ENCODE measurements at regions not wholly inside any gene's neighbourhood (a gene's known extent, or its start where the extent isn't known, plus 50 kb on each side); places are given as distances from the start of the nearest gene placed in this dataset.

GRCh38 chr17:15019158-15019557, 246.0 kb downstream of the PMP22 start:
- Histone ChIP-seq H3K4me1 (no peaks in the 10 kb centered on the region), H3K27me3 (replicated peaks; ENCODE audit: control insufficient read depth, insufficient read depth, low read length) (no peaks in the 10 kb centered on the region), H3K9me3 (no peaks in the 10 kb centered on the region), H3K36me3 (ENCODE audit: control insufficient read depth, insufficient read depth, low read length) (no peaks in the 10 kb centered on the region), H3K4me3 (ENCODE audit: low read depth, low read length) (no peak overlapping the region)
- no peak for TF ChIP-seq CTCF (IDR thresholded peaks at IDR 0.05; ENCODE audit: insufficient read depth in 1 of 2, low read depth in 1 of 2, low read length in 1 of 2, severe bottlenecking in 1 of 2, unreplicated experiment in 1 of 2)
- intact Hi-C loops (cut with micrococcal nuclease; ENCODE audit: unreplicated experiment), result no loop called here
- BruUV-seq (replicated peaks), result no TSS peak
- H3K27me3 Mint-ChIP-seq (ENCODE audit: insufficient read depth, unreplicated experiment), result peaks cover 2% of the 10 kb centered on the region
- H3K27ac Mint-ChIP-seq (ENCODE audit: unreplicated experiment), result no peak overlapping the region
- H3K4me3 Mint-ChIP-seq (ENCODE audit: unreplicated experiment), result no peak overlapping the region
- ChIA-PET CTCF (no interaction called here), POLR2A (no interaction called here)
- no peaks in the 10 kb centered on the region for H3K36me3 Mint-ChIP-seq (ENCODE audit: insufficient read depth, unreplicated experiment)
- H3K4me1 Mint-ChIP-seq (ENCODE audit: low read depth, unreplicated experiment), result no peaks in the 10 kb centered on the region
- DNase-seq, result no peak
- no peaks in the 10 kb centered on the region for H3K9me3 Mint-ChIP-seq (ENCODE audit: unreplicated experiment)

- Mint-ChIP-seq H3K27ac (ENCODE audit: unreplicated experiment) (no peak overlapping the region), H3K27me3 (ENCODE audit: insufficient read depth, unreplicated experiment) (peaks cover 2% of the 10 kb centered on the region), H3K4me3 (ENCODE audit: unreplicated experiment) (no peak overlapping the region), H3K9me3 (ENCODE audit: unreplicated experiment) (no peaks in the 10 kb centered on the region), H3K4me1 (ENCODE audit: low read depth, unreplicated experiment) (no peaks in the 10 kb centered on the region), H3K36me3 (ENCODE audit: insufficient read depth, unreplicated experiment) (no peaks in the 10 kb centered on the region)
- ChIA-PET CTCF (no interaction called here), POLR2A (no interaction called here)
- Histone ChIP-seq H3K4me1 (no peaks in the 10 kb centered on the region), H3K9me3 (no peaks in the 10 kb centered on the region), H3K27me3 (replicated peaks; ENCODE audit: control insufficient read depth, insufficient read depth, low read length) (no peaks in the 10 kb centered on the region), H3K36me3 (ENCODE audit: control insufficient read depth, insufficient read depth, low read length) (no peaks in the 10 kb centered on the region), H3K4me3 (ENCODE audit: low read depth, low read length) (no peak overlapping the region)
- no peak for TF ChIP-seq CTCF (IDR thresholded peaks at IDR 0.05; ENCODE audit: insufficient read depth in 1 of 2, low read depth in 1 of 2, low read length in 1 of 2, severe bottlenecking in 1 of 2, unreplicated experiment in 1 of 2)
- no peak for DNase-seq
- BruUV-seq (replicated peaks), result no TSS peak
- intact Hi-C loops (cut with micrococcal nuclease; ENCODE audit: unreplicated experiment), result no loop called here
Measured at GRCh38 chr17:15012351-15012980, 252.7 kb downstream of the PMP22 start.

GRCh38 chr17:15009087-15009486, 256.0 kb downstream of the PMP22 start:
- TF ChIP-seq CTCF (IDR thresholded peaks at IDR 0.05; ENCODE audit: insufficient read depth in 1 of 2, low read depth in 1 of 2, low read length in 1 of 2, severe bottlenecking in 1 of 2, unreplicated experiment in 1 of 2), result no peak
- Mint-ChIP-seq H3K9me3 (ENCODE audit: unreplicated experiment) (no peaks in the 10 kb centered on the region), H3K27me3 (ENCODE audit: insufficient read depth, unreplicated experiment) (peaks cover 7% of the 10 kb centered on the region), H3K36me3 (ENCODE audit: insufficient read depth, unreplicated experiment) (no peaks in the 10 kb centered on the region), H3K4me3 (ENCODE audit: unreplicated experiment) (no peak overlapping the region), H3K27ac (ENCODE audit: unreplicated experiment) (no peak overlapping the region), H3K4me1 (ENCODE audit: low read depth, unreplicated experiment) (no peaks in the 10 kb centered on the region)
- H3K36me3 ChIP-seq (ENCODE audit: control insufficient read depth, insufficient read depth, low read length), result no peaks in the 10 kb centered on the region
- intact Hi-C loops (cut with micrococcal nuclease; ENCODE audit: unreplicated experiment), result no loop called here
- no peak overlapping the region for H3K4me3 ChIP-seq (ENCODE audit: low read depth, low read length)
- DNase-seq, result no peak
- POLR2A ChIA-PET, result no interaction called here
- H3K9me3 ChIP-seq, result no peaks in the 10 kb centered on the region
- CTCF ChIA-PET, result no interaction called here
- H3K4me1 ChIP-seq, result no peaks in the 10 kb centered on the region
- no TSS peak for BruUV-seq (replicated peaks)
- H3K27me3 ChIP-seq (replicated peaks; ENCODE audit: control insufficient read depth, insufficient read depth, low read length), result no peaks in the 10 kb centered on the region

All from Caco-2 (cell line).